Mucosa of rectum (tissue), 2 donors: ENCODE measurements at regions not wholly inside any gene's neighbourhood (a gene's known extent, or its start where the extent isn't known, plus 50 kb on each side); places are given as distances from the start of the nearest gene placed in this dataset.

Source experiments
- H3K27ac ChIP-seq, 2 donors: one replicate each; pipeline ENCODE4 v1.7.0; 2013; ENCODE audit warnings: inconsistent platforms in 2 of 2, low read depth in 2 of 2, low read length in 2 of 2
- H3K27me3 ChIP-seq, 2 donors: one replicate each; pipeline ENCODE4 v1.7.0; 2013; ENCODE audit warnings: low read length in 2 of 2; ENCODE audit not compliant: control insufficient read depth in 2 of 2, insufficient read depth in 2 of 2
- H3K36me3 ChIP-seq, 2 donors: one replicate each; pipeline ENCODE4 v1.7.0; 2013; ENCODE audit warnings: low read length in 2 of 2; ENCODE audit not compliant: control insufficient read depth in 2 of 2, insufficient read depth in 2 of 2
- H3K4me1 ChIP-seq, 2 donors: one replicate each; pipeline ENCODE4 v1.7.0; 2013; ENCODE audit warnings: low read length in 2 of 2, mild to moderate bottlenecking in 1 of 2; ENCODE audit not compliant: control insufficient read depth in 2 of 2, insufficient read depth in 2 of 2
- H3K4me3 ChIP-seq, 2 donors: one replicate each; pipeline ENCODE4 v1.7.0; 2013; ENCODE audit warnings: low read length in 2 of 2
- H3K9ac ChIP-seq, 2 donors: one replicate each; pipeline ENCODE4 v1.7.0; 2013; ENCODE audit warnings: low read length in 2 of 2, low read depth in 1 of 2, mild to moderate bottlenecking in 1 of 2
- H3K9me3 ChIP-seq, 2 donors: one replicate each; pipeline ENCODE4 v1.7.0; 2013; ENCODE audit warnings: low read length in 2 of 2; ENCODE audit not compliant: control insufficient read depth in 2 of 2
- donor health status: healthy.
- donor health status: Normal muscosa, but diverticular disease.

GRCh38 chr2:2755990-2756389 is 424.9 kb upstream of the MYT1L start:
- H3K36me3 ChIP-seq = no peaks in the 10 kb centered on the region
- no peak overlapping the region for H3K9ac ChIP-seq
- H3K27me3 ChIP-seq = no peaks in the 10 kb centered on the region
- H3K9me3 ChIP-seq = no peaks in the 10 kb centered on the region
- H3K27ac ChIP-seq = no peak overlapping the region
- H3K4me1 ChIP-seq = no peaks in the 10 kb centered on the region
- no peak overlapping the region for H3K4me3 ChIP-seq

GRCh38 chr2:2754940-2755339 is 423.9 kb upstream of the MYT1L start:
- Histone ChIP-seq H3K4me3 (no peak overlapping the region), H3K9ac (no peak overlapping the region), H3K4me1 (no peaks in the 10 kb centered on the region), H3K9me3 (no peaks in the 10 kb centered on the region), H3K36me3 (no peaks in the 10 kb centered on the region), H3K27me3 (no peaks in the 10 kb centered on the region), H3K27ac (no peak overlapping the region)

GRCh38 chr2:2751715-2752315 is 420.7 kb upstream of the MYT1L start:
- Histone ChIP-seq H3K4me3 (no peak overlapping the region), H3K27me3 (no peaks in the 10 kb centered on the region), H3K4me1 (no peaks in the 10 kb centered on the region), H3K27ac (no peak overlapping the region), H3K9ac (no peak overlapping the region), H3K9me3 (no peaks in the 10 kb centered on the region), H3K36me3 (no peaks in the 10 kb centered on the region)

DNA sequence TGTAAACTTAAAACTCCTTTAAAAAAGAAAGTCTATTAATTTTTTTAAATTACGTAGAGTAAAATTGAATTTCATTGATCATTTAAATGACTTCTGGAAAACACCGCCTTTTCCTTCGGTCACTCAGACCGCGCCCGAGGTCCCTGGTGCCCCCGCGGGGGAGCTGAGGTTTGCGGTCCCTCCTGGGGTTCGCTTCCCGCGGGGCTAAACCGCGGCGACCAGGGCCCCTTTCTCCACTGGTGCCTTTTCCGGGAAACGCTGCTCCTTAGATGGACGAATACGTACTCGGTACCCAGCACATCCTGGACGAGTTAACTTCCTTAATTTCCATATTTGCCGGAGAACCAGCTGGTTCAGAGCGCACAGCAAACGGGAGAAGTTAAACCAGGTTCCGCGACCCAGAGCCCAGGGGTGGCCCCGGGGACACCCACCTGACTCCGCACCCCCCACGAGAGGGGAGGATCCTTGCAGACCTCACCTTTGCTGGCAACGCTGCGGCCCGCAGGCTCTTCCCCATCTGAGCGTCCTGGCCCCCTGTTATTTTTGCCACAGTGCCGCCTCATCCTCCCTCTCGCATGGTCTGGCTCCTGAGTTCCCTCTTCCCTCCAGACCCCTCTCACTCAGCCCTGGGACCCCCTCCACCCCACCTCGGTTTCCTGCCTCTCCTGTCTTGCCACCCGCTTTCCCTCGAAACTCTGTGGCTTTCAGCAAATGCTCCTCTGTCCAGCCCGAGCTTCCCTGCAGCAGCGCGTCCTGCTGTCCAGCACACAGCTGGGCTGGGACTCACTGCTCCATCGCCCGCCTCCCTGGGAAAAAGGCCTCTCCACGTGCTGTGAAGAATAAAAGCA is 420.0 kb upstream of the MYT1L start:
- no peaks in the 10 kb centered on the region for H3K27me3 ChIP-seq
- no peak overlapping the region for H3K9ac ChIP-seq
- no peaks in the 10 kb centered on the region for H3K4me1 ChIP-seq
- no peak overlapping the region for H3K4me3 ChIP-seq
- H3K27ac ChIP-seq = no peak overlapping the region
- H3K36me3 ChIP-seq = no peaks in the 10 kb centered on the region
- no peaks in the 10 kb centered on the region for H3K9me3 ChIP-seq

DNA sequence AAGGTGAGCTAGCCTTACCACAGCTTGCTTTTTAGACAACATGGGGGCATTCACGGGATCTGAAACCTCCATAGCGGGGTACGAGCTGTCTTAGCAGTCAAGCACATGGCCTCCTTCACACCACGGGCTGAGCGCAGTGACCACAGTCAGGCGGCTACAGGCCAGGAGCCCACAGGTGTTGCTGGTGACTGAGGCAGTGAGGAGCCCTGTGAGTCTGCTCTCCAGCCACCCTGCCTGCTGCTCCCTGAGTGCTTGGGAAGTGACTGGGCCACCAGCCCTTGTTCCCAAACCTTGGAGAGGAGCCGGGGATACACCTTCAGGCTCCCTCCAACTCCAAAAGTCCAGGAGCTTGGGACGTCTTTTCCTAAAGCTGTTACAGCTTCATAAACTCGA is 418.1 kb upstream of the MYT1L start:
- Histone ChIP-seq H3K4me3 (no peak overlapping the region), H3K27me3 (no peaks in the 10 kb centered on the region), H3K9me3 (no peaks in the 10 kb centered on the region), H3K36me3 (no peaks in the 10 kb centered on the region), H3K27ac (no peak overlapping the region), H3K4me1 (no peaks in the 10 kb centered on the region), H3K9ac (no peak overlapping the region)

DNA sequence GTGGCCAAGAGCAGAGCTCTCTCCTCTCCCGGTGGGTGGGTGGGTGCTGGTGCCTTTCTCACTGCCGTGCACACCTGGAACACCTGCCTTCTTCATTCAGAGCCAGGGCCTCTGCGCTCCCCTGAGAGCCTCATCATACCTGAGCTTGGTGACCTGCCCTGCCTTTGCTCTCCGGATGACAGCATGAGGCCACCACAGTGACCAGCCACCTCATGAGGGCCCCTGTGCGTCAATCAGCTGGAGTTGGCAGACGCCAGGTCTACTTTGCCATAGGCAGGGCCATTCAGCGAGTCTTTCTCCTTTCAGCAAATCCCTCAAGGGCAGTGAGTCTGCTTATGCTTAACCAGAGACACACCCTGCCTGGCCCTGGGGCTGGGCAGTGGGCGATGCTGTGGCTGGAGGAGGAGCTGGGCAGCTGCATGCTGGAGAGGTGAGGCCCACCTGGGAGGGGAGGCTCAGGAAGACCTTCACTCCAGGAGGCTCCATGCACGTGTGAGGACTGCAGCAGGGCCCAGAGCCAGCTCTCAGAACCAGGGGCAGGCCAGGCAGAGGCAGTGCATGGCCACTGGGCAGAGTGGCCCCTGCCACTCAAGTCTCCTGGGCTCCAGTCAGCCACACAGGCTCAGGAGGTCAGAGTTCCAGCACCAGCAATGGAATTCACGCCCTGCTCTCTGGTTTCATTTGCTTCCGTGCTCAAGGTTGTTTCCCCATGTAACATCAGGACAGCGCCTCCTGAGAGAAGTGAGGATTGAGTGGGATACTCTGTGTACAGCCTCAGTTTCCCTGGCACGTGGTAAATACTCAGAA is 417.5 kb upstream of the MYT1L start:
- Histone ChIP-seq H3K4me3 (no peak overlapping the region), H3K27me3 (no peaks in the 10 kb centered on the region), H3K36me3 (no peaks in the 10 kb centered on the region), H3K27ac (no peak overlapping the region), H3K4me1 (no peaks in the 10 kb centered on the region), H3K9ac (no peak overlapping the region), H3K9me3 (no peaks in the 10 kb centered on the region)

DNA sequence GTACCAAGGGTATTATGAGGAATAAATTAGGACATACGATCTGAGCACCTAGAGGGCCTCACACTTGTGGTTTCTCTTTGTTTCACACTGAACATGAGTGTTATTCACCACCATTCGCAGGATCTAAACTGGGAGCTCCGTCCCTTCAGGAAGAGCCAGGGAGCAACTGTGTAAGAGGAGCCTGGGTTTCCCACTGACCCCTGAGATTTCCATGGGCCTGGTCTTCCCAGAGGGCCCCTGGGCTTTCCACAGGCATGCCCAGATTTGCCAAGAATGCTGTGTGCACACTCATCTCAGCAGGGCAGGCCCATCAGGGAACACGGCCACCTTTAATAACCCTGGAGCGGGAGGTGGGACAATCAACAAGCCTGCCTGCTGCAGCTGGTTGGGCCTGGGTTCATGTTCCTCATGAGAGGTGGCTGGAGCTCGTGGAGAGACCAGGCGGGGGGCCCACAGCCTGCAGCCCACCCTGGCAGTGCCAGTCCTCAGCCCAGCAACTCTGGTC is 416.8 kb upstream of the MYT1L start:
- H3K27ac ChIP-seq = no peak overlapping the region
- no peak overlapping the region for H3K4me3 ChIP-seq
- no peaks in the 10 kb centered on the region for H3K27me3 ChIP-seq
- H3K9ac ChIP-seq = no peak overlapping the region
- no peaks in the 10 kb centered on the region for H3K36me3 ChIP-seq
- H3K4me1 ChIP-seq = no peaks in the 10 kb centered on the region
- no peaks in the 10 kb centered on the region for H3K9me3 ChIP-seq

DNA sequence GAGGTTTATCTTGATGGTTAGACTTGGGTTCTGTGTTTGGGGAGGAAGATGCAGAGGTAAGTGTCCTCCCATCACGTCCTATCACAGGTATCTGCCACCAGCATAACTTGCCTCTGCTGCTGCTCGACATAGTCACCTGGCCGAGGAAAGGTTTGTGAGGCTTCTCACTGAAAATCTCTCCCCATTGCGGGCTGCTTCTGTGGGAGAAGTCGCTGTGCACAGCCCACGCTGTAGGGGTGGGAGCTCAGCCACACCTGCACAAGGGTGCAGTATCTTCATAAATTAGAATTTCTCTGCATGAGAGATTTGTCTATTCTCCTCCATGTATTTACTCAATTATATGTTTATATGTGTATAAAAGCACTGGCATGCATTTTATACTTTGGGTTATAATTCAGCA is 415.7 kb upstream of the MYT1L start:
- no peak overlapping the region for H3K27ac ChIP-seq
- H3K36me3 ChIP-seq = no peaks in the 10 kb centered on the region
- no peaks in the 10 kb centered on the region for H3K4me1 ChIP-seq
- no peaks in the 10 kb centered on the region for H3K27me3 ChIP-seq
- H3K4me3 ChIP-seq = no peak overlapping the region
- H3K9ac ChIP-seq = no peak overlapping the region
- no peaks in the 10 kb centered on the region for H3K9me3 ChIP-seq

DNA sequence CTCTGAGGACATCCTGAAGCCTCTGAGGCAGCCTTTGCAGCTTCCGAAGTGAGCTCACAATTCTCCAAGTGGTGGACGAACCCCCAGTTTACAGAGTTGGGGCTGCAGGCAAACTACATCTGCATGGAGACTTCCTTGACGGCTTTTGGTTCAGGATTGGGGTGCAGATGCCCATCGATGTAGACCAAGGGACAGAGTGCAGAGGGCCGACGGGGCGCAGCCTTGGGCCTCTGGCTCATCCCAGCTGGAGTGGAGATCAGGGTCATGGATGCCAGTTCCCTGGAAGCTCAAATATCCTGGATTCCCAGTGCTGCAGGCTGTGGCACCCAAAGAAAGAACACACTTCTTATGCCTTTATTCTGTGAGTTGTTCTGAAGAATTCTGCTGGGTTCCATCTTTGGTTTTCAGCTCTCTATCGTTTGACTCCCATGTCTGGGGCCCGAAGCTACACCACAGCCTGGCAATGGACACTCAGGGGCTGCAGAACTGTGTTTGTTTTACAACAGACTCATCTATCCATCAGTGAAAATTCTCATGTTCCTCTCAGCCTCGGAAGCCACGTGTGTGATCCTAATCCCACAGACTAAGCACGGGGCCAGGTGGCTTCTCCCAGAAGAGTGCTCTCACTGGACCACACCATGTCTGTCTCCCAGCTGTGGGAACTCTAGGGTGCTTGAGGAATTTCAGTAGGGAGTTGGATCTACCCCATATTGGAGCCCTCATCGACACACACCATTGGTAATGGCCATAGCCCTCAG is 414.1 kb upstream of the MYT1L start:
- Histone ChIP-seq H3K4me3 (no peak overlapping the region), H3K36me3 (no peaks in the 10 kb centered on the region), H3K9me3 (no peaks in the 10 kb centered on the region), H3K27me3 (no peaks in the 10 kb centered on the region), H3K9ac (no peak overlapping the region), H3K4me1 (no peaks in the 10 kb centered on the region), H3K27ac (no peak overlapping the region)
